ENCODE measurements at regions not wholly inside any gene's neighbourhood (a gene's known extent, or its start where the extent isn't known, plus 50 kb on each side); places are given as distances from the start of the nearest gene placed in this dataset.

DNA sequence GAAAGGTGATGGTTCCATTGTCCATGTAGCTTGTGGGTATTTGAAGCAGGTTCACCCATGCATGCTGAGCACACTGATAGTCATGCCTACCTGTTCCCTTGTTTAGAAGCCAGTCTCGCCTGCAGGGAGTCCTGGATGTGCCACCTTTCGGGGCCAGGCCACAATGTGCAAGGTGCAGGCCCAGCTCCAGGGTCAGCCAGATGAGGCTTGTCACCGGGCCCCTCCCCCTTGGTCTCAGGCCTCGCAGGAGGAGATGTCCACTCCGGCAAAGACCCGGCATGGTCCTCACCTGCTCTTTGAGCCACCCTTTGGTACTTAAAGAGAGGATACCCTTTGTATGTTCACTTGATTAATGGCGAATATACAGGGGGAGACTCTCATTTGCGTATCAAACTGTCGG lies 140.4 kb upstream of the RTL1 start:
- no peak for DNase-seq (ENCODE audit: low read depth in 1 of 2, low spot score in 1 of 2)

DNA sequence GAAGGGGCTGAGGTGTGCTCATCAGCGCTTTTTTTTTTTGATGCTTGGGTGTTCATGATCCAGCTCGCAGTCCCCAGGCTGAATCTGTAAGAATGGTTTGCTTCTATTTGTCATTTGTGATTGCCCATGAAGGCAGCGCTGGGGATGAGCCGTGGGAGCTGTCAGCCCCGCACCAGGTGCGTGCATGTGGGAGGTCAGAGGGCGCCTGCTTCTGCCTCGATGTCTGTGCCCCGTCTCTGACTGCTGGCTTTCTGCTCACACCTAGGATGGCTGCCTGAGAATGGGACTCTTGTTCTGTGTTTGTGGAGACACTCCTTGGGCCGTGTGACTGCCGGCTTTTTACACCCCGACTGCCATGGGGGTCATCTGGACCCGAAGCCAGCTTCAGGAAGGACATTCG lies 141.2 kb upstream of the RTL1 start:
- no peak for DNase-seq (ENCODE audit: low read depth in 1 of 2, low spot score in 1 of 2)

DNA sequence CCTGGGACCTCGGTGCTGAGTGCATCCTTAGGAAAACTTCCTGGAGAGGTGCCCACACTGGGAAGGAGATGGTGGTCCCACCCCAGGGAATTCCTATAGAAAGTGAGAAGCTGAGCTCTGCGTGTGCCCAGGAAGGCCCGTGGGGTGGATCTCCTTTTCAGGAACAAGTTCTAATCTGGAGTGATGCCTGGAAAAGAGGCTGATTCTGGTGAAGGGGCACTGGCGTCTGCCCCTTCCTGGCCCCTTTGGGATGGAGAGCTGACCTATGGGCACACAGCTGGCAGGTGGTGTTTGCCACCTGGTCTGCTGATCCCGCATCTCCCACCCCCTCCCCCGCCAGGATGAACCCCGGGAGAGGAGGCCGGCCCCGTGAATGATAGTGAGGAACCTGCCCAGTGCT lies 142.0 kb upstream of the RTL1 start:
- no peak for DNase-seq (ENCODE audit: low read depth in 1 of 2, low spot score in 1 of 2)

DNA sequence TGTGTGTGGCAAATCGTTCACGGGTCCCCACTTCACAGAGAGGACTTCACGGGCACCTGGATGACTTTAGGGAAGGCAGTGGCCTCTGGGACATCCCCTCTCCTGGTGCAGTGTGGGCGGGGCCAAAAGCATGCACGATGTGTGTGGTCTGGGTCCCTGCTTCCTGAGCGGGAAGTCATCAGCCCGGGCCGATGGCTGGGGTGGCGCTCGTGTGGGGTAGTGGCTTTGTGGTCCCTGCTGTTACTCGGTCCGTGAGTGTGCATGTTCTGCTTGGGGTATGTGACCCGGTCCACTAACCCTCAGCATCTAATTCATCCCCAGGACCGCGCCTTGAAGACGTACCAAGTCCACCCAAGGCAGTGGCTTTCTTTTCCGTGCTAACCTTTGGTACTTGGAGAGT lies 142.5 kb upstream of the RTL1 start:
- no peak for DNase-seq (ENCODE audit: low read depth in 1 of 2, low spot score in 1 of 2)

DNA sequence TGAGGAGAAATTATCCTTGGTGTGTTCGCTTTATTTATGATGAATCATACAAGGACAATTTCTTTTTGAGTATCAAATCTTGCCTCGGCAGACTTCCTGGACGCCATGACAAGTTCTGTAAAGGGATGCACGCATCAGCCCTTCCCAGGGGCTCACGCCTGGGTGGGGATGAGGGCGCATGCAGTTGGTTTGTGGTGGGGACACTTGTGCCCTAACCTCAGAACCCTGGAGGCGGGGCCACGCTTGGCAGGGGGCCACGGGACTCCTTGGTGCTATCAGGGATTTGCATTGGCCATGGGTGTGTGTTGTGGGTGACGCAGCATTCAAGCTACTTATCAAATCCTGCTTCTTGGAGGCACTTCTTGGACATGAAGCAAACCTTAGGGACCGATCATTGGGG lies 143.8 kb upstream of the RTL1 start:
- no peak for DNase-seq (ENCODE audit: low read depth in 1 of 2, low spot score in 1 of 2)

DNA sequence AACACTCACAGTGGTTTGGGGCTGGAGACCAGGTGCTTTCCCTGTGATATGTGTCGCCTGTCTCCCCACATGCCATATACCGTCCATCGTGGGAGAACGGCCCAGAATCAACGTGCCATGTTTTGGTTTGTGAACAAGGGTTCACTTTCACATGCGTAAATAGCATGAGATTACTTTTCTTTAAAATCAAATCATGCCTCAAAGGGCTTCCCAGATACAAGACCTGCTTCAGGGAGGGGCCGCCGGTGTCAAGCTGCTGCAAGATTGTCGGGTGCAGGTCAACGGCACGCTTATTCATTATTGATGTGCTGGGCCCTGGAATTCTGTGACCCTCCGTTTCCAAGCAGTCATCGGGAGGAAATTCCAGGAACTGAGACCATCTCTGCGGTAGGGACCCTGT lies 145.2 kb upstream of the RTL1 start:
- DNase-seq (ENCODE audit: low read depth in 1 of 2, low spot score in 1 of 2), result no peak

DNA sequence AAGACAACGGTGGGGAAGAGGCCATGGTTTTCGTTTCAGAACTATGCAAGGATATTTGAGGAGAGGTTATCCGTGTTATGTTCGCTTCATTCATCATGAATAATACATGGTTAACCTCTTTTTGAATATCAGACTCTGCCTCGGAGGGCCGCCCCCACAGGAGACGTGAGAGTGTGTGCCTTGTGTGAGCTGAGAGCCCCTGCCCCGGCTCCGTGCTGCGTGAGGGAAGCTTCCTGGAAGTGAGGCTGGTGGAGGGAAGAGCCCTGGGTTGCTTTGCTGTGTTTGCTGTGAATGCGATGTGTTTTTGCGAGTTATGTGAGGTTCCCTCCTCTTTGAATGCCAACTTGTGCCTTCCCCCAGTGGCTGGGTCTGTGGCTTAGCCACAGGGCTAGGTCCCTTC lies 146.0 kb upstream of the RTL1 start:
- no peak for DNase-seq (ENCODE audit: low read depth in 1 of 2, low spot score in 1 of 2)

DNA sequence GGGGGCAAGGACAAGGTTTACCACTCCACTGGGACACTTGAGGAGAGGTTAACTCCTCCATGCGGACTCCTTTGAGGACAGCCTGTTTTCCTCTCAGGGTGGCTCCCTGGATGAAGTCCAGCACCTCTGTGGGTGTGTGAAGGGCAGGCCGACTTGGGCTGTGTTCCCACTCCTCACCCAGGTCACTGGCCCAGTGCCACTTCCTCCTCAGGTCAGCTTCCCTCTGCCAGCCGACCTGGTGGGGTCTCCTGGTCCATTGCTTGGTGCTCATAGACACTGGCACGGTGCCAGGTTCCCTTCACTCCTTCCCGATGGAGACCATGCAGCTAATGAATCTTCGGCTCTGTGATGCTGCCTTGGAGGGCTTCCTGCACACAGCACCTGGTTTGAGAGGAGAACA lies 146.4 kb upstream of the RTL1 start:
- no peak for DNase-seq (ENCODE audit: low read depth in 1 of 2, low spot score in 1 of 2)

DNA sequence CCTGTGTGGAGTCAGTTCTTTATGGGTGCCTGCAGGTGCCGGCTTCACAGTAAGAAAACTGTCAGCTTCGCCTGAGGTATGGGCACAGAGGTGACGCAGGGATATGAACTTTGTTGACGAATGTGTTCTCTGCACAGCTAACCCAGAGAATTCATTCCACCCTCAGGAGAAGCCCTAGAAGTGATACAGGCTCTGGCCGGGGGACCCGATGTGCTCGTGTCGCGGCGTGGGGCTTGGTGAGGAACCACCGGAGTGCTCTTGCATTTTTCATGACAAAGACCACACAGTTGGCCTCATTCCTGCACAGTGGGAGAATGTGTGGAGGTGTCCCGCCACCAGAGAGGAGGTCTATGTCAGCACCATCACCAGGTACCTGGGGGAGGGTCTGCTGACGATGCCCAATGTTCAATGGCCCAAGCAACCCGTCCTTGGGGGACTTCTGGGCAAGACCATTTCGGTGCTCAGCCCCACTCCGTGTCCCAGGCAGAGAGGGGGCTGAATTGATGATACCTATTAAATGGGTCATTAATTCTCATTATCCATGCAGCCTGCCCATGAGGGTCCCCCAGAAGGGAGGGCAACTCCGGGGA lies 147.5 kb upstream of the RTL1 start:
- DNase-seq (ENCODE audit: low read depth in 1 of 2, low spot score in 1 of 2), result no peak

DNA sequence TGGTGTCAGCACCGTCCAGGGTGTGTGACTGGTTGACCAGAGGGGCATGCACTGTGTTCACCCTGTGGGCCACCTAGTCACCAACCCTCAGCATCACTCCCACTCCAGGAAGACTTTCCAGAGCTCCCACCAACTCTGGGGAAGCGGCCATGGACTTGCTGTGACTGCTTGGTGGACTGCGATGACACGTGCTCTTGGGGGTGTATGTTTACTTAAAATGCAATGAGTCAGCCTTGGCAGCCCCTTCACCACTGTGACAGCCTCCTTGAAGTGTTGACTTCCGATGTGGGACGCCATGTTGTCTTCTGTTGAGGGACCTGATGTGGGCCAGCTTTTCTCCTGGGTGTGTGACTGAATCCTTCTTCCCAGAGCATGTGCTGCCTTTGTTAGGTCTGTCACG lies 151.1 kb upstream of the RTL1 start:
- no peak for DNase-seq (ENCODE audit: low read depth in 1 of 2, low spot score in 1 of 2)

DNA sequence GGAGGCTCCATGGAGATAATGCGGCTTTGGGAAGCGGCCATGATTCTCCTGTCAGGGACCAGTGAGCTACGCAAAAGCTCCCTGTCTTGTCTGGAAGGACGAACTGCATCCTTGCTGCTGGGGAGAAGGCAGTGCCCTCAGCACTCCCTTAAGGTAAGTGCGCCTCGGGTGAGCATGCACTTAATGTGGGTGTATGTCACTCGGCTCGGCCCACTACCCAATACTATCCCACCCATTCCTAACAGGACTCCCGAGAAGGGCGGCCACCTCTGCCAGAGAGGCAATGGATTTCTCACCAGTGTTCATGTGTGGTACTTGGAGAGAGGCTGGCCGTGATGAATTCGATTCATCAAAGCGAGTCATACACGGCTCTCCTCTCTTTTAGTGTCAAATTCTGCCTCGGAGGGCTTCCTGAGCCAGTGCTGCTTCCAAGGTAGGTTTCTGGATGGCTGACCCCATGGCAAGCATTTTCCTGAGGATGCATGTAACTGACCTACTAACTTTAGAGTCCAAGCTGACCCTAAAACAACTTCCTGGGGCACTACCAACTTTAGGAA lies 151.7 kb upstream of the RTL1 start:
- no peak for DNase-seq (ENCODE audit: low read depth in 1 of 2, low spot score in 1 of 2)

DNA sequence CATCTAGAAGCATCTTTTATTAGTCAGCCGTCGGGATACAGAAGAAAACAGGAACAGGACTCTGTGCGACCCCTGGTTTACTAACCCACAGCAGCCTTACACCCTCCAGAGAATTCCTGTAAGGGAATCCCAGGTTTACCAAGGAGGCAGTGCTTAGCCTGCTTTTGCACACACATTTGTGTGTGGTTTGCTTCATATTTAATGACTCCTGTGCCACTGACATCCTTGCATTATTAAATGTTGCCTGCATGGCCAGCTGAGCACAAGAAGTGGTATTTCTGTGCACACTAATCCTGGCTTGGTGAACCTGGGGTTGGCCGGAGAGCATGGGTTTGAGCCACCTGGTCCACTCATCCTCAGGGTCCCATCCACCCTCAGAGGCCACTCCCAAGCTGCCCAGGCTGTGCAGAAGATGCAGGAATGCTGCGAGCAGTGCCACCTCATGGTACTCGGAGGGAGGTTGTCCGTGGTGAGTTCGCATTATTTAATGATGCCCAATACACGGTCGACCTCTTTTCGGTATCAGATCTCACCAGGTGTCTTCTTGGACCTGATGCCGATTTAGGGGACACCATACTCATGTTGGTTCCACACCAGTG lies 152.4 kb upstream of the RTL1 start:
- DNase-seq (ENCODE audit: low read depth in 1 of 2, low spot score in 1 of 2), result no peak

DNA sequence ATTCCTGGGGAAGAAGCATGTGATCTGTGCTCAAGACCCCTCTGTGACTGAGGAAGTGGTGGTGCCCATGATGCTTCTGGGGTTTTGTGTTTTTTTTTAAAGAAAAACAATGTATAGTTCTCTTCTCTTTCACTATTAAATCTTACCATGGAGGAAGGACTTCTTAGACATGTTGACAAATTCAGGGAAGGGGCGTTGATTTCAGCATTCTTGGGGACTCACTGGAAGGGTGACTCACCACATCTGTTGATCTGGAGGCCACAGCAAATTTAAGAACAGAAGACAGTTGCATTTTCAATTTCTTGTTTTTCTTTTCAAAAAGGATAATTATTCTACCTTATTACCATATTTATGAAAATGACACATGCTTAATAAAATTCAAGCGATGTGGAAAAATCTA lies 152.9 kb upstream of the RTL1 start:
- no peak for DNase-seq (ENCODE audit: low read depth in 1 of 2, low spot score in 1 of 2)

DNA sequence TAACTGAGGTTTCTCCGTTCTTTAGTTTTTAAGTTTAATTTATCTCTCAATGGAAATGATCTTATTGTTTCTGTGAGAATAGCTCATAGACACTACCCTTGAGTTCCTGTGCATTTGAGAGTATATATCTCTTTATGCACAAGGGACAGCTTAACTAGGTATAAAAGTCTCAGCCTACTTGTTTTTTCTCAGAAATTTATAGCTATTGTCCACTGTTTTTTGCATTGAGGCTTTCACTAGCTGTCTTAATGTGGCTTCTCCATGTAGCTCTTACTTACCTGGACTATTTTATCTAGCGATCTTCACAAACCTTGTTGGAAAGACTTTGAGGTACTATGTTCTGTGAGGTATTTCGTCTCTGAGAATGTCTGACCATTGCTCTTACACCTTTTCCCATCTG lies 153.9 kb upstream of the RTL1 start:
- DNase-seq (ENCODE audit: low read depth in 1 of 2, low spot score in 1 of 2), result no peak

DNA sequence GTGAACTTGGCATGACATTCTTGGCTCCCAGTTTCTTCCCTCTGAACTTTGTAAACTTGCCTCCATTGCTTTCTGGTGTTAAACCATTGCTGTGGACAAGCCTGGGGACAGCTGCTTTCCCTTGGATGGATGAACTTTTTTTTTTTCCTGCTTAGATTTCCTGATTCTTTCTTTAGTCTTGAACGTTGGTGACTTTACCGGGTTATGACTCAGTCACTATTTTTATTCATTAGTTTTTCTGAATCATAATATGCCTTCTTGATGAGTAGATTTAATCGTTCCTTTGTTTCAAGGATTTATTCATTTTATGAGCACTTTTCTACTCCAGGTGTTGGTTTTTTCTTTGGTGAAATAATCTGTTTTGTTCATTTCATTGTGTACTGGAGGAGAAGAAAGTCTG lies 155.0 kb upstream of the RTL1 start:
- DNase-seq (ENCODE audit: low read depth in 1 of 2, low spot score in 1 of 2), result no peak

DNA sequence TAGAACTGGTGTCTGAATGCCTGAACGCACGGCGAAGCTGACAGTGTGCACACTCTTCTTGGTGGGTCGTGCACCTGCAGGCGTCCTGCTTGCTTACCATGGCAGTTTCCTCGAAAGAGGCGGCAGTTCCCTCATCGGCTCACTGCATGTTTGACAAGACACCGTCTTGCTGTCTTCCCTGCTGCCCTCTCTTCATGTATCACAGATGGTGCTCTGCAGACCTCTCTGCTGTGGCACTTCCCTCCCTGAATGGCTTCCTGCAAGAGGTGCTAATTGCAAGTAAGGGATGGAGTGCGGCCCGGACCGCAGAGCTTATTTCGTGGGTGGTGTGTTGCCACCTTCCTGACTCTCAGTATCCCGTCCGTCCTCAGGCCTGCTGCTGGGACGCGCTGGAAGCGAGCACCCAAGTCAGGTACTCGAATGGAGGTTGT lies 156.7 kb upstream of the RTL1 start:
- no peak for DNase-seq (ENCODE audit: low read depth in 1 of 2, low spot score in 1 of 2)

DNA sequence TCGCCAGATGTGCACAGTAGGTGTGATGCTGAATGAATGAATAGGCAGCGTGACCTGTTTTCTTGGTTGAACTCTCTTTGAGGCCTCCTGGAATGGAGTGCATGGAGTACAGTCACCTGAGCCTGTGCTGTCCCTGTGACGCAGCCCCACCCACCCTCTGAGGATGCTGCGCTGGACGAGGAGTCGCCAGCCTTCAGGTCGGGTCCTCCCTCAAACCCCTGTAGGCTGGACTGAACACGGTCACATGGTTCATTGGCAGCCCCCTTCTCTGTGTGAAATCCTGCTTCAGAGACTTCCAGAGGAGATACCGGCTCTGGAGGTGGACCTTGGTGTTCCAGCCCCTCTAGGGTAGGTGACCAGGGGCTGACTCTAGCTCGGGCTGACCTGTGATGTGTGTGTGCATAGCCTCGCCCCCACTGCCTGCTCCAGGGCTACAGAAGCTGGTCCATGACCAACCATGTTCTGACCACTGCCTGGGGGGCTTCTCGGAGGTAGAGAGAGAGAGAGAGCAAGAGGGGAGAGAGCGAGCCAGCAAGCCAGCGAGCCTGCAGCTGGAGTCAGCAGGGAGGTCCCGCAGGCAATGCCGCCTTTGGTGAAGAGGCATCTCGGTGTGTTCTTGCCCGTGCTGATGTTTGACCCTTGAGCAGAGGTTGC lies 158.0 kb upstream of the RTL1 start:
- DNase-seq (ENCODE audit: low read depth in 1 of 2, low spot score in 1 of 2), result no peak

DNA sequence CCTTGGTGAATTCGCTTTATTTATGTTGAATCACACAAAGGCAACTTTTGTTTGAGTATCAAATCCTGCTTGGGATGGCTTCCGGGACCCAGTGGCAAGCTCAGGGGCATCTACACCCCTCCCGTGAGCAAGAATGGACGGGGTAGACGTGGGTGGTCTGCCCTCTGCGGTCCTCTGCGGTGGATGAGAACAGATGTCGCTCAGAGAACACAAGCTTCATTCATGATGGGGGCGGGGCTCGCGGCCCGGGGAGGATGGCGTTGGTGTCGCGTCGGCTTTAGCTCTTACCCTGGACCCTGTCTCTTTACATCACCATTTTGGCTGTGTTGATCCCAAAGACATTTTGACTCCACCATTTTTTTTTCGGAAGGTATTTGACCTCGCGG lies 158.5 kb upstream of the RTL1 start:
- no peak for DNase-seq (ENCODE audit: low read depth in 1 of 2, low spot score in 1 of 2)

DNA sequence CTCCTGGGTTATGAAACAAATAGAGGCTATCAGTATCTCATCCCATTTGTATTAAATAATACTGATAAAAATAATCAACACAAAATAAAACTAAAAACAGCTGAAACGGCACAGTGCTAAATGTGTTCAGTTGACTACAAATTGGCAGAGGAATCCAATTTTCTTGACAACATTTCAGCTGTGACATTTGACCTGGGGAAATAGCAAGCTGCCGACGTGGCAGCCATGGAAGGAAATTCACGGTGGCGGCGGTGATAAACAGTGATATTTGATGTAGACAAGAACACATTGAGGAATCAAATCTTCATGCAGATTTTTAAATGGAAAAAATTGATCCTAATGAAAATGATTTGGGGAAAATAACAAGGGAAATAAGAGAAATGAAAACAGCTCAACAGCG lies 159.1 kb upstream of the RTL1 start:
- no peak for DNase-seq (ENCODE audit: low read depth in 1 of 2, low spot score in 1 of 2)

DNA sequence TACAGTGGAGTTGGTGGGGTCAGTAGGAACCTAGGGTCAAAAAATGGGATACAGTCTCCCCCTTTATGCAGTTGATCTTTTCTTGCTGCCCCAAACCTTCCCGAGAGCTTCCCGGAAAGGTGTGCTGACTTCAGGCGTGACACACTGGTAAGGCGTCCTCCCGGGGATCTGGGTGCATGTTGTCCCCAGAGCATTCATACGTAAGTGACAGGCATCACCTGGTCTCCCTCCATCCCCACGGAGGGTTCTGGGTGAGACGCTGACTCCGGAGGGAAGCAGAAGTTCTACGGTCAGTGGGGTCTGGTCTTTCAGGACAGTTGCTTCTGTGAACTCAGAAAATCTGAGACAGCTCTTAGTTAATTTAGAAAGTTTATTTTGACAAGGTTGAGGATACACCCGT lies 159.6 kb upstream of the RTL1 start:
- no peak for DNase-seq (ENCODE audit: low read depth in 1 of 2, low spot score in 1 of 2)

DNA sequence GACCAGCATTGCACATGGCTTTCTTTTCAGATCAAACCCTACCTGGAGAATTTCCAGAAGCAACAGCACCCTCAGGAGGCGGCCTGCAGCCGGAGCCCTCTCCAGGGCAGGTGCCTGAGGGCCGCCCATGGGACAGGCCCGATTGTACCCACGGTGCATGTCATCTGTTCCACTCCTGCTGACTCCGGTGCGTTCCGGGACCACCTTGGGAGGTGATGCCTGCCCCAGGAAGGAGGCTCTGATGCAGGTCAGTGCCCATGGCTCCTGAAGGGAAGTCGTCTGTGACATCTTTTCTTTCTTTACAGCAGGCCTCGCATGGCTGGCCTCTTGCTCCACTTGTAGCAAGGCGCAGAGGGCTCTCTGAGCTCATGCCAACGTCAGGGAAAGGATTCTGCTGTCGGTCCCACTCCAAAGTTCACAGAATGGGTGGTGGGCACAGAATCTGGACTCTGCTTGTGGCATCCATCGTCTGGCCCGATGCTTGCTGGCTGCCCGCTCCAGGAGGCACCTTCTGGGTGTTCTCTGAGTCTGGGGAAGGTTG lies 160.7 kb upstream of the RTL1 start:
- DNase-seq (ENCODE audit: low read depth in 1 of 2, low spot score in 1 of 2), result no peak

DNA sequence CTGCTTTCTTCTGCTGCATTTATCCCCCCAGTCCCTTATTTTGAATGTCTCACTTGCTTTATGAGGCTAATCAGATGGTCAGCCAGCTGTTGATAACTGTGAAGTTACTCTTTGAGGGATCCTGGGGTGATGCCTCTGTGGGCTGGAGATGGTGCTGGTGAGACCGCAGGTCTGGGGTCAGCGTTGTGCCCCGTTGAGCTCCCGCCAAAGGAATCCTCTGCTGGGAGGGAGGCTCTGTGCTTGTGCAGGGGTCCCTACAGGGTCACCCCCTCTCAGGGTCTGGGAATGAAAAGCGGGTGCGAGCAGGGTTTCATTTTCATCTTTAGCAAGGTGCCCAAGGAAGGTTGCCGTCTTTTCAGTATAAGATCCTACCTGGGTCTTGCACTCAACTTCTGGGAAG lies 161.2 kb upstream of the RTL1 start:
- no peak for DNase-seq (ENCODE audit: low read depth in 1 of 2, low spot score in 1 of 2)

DNA sequence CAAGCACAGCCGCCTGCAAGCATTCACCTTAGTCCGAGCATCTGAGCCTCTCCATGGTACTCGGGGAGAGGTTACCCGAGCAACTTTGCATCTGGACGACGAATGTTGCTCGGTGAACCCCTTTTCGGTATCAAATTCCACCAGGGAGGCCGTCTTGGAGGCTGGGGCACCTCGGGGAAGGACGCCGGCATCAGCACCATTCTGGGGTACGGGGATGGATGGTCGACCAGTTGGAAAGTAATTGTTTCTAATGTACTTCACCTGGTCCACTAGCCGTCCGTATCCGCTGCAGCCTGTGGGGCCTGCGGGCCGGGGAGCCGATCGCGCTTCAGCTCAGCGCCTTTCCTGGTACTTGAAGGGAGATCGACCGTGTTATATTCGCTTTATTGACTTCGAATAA lies 161.7 kb upstream of the RTL1 start:
- no peak for DNase-seq (ENCODE audit: low read depth in 1 of 2, low spot score in 1 of 2)

All from activated T-helper 1 cell treated with anti-CD3 and anti-CD28 coated beads, Interleukin-2, amount 50 U/mL, for 16 hours (primary cell).